ENCODE measurements at regions not wholly inside any gene's neighbourhood (a gene's known extent, or its start where the extent isn't known, plus 50 kb on each side); places are given as distances from the start of the nearest gene placed in this dataset.

DNA sequence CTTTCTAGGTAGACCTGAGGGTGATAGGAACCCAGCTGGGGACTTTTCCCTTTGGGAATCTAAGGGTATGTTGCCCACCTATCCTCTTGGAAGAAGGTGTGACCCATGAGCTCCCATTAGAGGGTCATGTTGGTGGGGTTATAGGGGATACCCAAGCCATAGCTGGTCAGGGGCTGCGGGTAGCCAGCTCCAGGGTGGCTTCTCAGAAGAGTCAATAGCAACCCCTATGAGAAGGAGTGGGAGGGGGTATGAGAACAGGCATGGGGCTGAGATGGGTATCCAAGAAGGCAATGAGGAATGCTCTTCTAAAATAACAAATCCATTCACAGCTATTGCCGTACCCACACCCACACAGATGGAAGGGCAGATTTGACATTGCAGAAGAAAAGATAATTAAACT lies 217.8 kb downstream of the UACA start:
- no peaks in the 10 kb centered on the region for H3K4me1 Mint-ChIP-seq (ENCODE audit: low read depth)
- no peak for DNase-seq
- no peak overlapping the region for H3K4me3 Mint-ChIP-seq
- H3K27ac Mint-ChIP-seq = no peak overlapping the region
- H3K36me3 Mint-ChIP-seq (ENCODE audit: low read depth) = no peaks in the 10 kb centered on the region
- H3K9me3 Mint-ChIP-seq = no peaks in the 10 kb centered on the region
- peaks cover 13% of the 10 kb centered on the region for H3K27me3 Mint-ChIP-seq (ENCODE audit: insufficient read depth)
- TF ChIP-seq, protein P1, sequence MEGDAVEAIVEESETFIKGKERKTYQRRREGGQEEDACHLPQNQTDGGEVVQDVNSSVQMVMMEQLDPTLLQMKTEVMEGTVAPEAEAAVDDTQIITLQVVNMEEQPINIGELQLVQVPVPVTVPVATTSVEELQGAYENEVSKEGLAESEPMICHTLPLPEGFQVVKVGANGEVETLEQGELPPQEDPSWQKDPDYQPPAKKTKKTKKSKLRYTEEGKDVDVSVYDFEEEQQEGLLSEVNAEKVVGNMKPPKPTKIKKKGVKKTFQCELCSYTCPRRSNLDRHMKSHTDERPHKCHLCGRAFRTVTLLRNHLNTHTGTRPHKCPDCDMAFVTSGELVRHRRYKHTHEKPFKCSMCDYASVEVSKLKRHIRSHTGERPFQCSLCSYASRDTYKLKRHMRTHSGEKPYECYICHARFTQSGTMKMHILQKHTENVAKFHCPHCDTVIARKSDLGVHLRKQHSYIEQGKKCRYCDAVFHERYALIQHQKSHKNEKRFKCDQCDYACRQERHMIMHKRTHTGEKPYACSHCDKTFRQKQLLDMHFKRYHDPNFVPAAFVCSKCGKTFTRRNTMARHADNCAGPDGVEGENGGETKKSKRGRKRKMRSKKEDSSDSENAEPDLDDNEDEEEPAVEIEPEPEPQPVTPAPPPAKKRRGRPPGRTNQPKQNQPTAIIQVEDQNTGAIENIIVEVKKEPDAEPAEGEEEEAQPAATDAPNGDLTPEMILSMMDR (IDR thresholded peaks at IDR 0.05) = no peak

DNA sequence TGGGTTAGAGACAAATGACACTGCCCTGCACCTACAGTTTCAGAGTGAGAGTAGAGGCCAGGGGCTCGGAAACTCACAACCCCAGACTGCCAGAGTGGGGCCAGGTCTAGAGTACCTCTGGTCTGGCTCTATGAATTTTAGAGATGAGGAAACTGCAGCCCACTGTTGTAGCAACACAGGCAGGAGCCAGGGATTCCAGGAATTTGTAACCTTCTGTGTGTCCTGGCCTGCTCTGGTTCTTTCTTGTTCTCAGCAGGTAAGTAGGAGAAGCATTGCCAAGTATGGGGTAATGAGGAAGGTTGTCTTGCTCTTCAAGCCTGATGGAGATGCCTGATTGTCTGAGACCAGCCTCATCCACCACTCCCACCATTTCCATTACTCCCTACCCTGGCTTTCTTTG lies 221.8 kb downstream of the UACA start:
- Mint-ChIP-seq H3K4me1 (ENCODE audit: low read depth) (peaks cover 8% of the 10 kb centered on the region), H3K36me3 (ENCODE audit: low read depth) (no peaks in the 10 kb centered on the region), H3K4me3 (no peak overlapping the region), H3K27ac (no peak overlapping the region), H3K27me3 (ENCODE audit: insufficient read depth) (peaks cover 36% of the 10 kb centered on the region), H3K9me3 (no peaks in the 10 kb centered on the region)
- DNase-seq = no peak
- TF ChIP-seq, protein P1 (IDR thresholded peaks at IDR 0.05) = no peak

DNA sequence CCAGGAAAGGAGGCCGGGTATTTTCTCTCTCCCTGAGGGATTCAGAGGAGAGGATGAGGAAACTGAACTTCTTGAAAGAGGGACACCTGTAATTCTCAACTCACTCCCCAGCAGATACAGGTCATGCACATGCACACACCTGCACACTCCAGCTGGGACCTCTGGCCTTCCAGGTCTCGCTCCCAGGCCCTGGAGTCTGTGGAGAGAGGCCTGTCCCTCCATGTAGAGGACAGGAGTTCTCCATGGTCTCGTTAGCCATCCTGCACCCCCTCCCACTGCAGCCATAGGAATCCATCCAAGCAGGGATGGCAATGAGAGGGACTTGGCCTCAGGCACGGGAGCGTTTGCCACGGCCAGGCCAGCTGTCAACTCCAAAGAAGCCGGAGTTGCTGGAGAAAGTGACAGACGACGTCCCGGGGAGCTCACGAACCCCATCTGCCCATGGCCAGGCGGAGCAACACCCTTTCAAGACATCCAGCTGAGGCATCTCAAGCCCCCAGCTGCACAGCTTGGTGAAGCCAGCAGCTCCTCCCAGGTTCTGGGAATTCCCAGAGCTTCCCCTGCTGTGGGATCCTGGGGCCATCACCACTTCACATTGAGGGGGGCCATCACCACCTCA lies 223.3 kb downstream of the UACA start:
- DNase-seq = no peak
- H3K4me1 Mint-ChIP-seq (ENCODE audit: low read depth) = peaks cover 17% of the 10 kb centered on the region
- no peak overlapping the region for H3K27ac Mint-ChIP-seq
- TF ChIP-seq, protein P1 (IDR thresholded peaks at IDR 0.05) = no peak
- no peaks in the 10 kb centered on the region for H3K9me3 Mint-ChIP-seq
- H3K4me3 Mint-ChIP-seq = no peak overlapping the region
- no peaks in the 10 kb centered on the region for H3K36me3 Mint-ChIP-seq (ENCODE audit: low read depth)
- peaks cover 45% of the 10 kb centered on the region for H3K27me3 Mint-ChIP-seq (ENCODE audit: insufficient read depth)

DNA sequence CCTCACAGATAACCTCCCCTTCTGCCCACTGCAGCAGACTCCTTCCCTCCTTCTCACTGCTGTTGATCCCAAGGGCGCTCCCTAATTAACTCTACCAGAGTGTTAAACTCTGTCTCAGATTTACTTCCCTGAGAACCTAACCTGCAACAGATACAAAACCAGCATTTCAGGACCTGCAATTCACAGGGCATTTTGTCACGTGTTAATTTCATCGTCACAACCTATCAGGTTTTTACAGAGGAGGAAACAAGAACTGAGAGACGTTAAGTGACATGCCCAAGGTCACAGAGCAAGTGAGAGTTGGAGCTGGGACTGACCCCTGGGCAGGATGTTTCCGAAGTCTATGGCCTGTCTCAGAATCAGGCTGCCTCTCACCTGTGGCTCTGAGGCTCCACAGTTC lies 223.9 kb downstream of the UACA start:
- no peak for DNase-seq
- H3K4me3 Mint-ChIP-seq = no peak overlapping the region
- peaks cover 45% of the 10 kb centered on the region for H3K27me3 Mint-ChIP-seq (ENCODE audit: insufficient read depth)
- H3K9me3 Mint-ChIP-seq = no peaks in the 10 kb centered on the region
- no peaks in the 10 kb centered on the region for H3K36me3 Mint-ChIP-seq (ENCODE audit: low read depth)
- peaks cover 23% of the 10 kb centered on the region for H3K4me1 Mint-ChIP-seq (ENCODE audit: low read depth)
- no peak overlapping the region for H3K27ac Mint-ChIP-seq
- TF ChIP-seq, protein P1 (IDR thresholded peaks at IDR 0.05) = no peak

DNA sequence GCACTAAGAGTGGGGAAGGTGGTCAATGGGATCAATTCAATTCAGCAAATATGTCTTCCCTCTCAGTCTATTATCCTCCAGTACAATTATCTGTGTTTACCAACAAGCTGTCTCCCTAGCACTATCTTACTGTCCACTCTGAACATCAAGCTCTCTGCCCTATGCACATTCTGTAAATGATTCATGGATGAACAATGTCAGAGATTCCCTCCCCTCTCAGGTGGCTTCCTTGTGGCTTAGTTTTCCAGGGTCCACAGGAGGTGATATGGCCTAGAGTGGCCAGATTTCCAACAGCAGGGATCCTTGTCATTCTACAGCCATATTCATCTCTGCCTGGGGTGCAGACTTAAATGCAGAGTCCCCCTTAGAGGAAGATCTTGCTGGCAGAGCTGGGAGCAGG lies 225.1 kb downstream of the UACA start:
- Mint-ChIP-seq H3K4me1 (ENCODE audit: low read depth) (peaks cover 33% of the 10 kb centered on the region), H3K27ac (no peak overlapping the region), H3K4me3 (no peak overlapping the region), H3K9me3 (no peaks in the 10 kb centered on the region), H3K27me3 (ENCODE audit: insufficient read depth) (peaks cover 50% of the 10 kb centered on the region), H3K36me3 (ENCODE audit: low read depth) (no peaks in the 10 kb centered on the region)
- no peak for DNase-seq
- TF ChIP-seq, protein P1 (IDR thresholded peaks at IDR 0.05) = no peak

DNA sequence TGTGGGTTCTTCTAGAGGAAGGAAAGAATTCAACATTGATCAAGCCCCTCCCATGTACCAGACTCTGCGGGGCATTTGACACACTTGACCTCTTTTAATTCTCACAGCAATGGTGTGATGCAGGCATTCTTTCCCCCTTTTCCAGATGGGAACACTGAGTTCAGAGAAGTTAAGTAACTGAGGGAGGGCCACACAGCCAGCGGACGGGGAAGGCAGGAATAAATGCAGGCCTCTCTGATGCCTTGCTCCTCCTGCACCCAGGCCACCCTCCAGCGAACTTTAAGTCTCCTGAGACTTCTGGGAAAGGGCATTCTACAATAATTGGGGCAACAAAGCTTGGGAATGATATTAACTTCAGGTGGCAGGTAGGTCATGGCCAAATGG lies 227.4 kb downstream of the UACA start:
- H3K9me3 Mint-ChIP-seq = no peaks in the 10 kb centered on the region
- H3K27me3 Mint-ChIP-seq (ENCODE audit: insufficient read depth) = peaks cover 59% of the 10 kb centered on the region
- TF ChIP-seq, protein P1 (IDR thresholded peaks at IDR 0.05) = no peak
- H3K36me3 Mint-ChIP-seq (ENCODE audit: low read depth) = no peaks in the 10 kb centered on the region
- H3K4me3 Mint-ChIP-seq = no peak overlapping the region
- H3K27ac Mint-ChIP-seq = no peak overlapping the region
- DNase-seq = no peak
- peaks cover 33% of the 10 kb centered on the region for H3K4me1 Mint-ChIP-seq (ENCODE audit: low read depth)
